Thoracic aorta (tissue), 2 donors: ENCODE measurements at regions not wholly inside any gene's neighbourhood (a gene's known extent, or its start where the extent isn't known, plus 50 kb on each side); places are given as distances from the start of the nearest gene placed in this dataset.
"Not testable (repeated sequence)": the region's sequence is repeated elsewhere in the genome, so short reads cannot be mapped to it uniquely, and the experiment has no call there.

ENCODE experiments used
- ATAC-seq: fragments of 150-250 bp; one replicate; pipeline ENCODE4 v1.8.0; 2017; ENCODE audit warnings: low read depth; ENCODE audit not compliant: insufficient number of reproducible peaks, low FRiP score
- DNase-seq: peaks from one replicate; pipeline ENCODE4 v3.0.0-alpha.2; 2020; ENCODE audit warnings: low spot score
- H3K27ac ChIP-seq, 2 donors: fragments of 200-600 bp; sonication (generic); 1 replicate in 1 of 2; 2 replicates in 1 of 2; pipeline ENCODE4 v1.5.1; 2016; ENCODE audit warnings: mild to moderate bottlenecking in 2 of 2, moderate library complexity in 2 of 2
- H3K27me3 ChIP-seq: fragments of 200-600 bp; sonication (generic); replicated peaks from 2 replicates; pipeline ENCODE4 v1.6.0; 2016; ENCODE audit warnings: mild to moderate bottlenecking; ENCODE audit not compliant: insufficient read depth
- H3K36me3 ChIP-seq: fragments of 200-600 bp; sonication (generic); one replicate; pipeline ENCODE4 v1.5.1; 2016
- H3K4me1 ChIP-seq, 2 donors: fragments of 200-600 bp; sonication (generic); 1 replicate in 1 of 2; 2 replicates in 1 of 2; pipeline versions ENCODE4 v1.5.1 to v1.6.0; 2016; ENCODE audit warnings: low read depth in 2 of 2, mild to moderate bottlenecking in 1 of 2; ENCODE audit not compliant: control insufficient read depth in 1 of 2
- H3K4me3 ChIP-seq: fragments of 200-600 bp; sonication (generic); 2 replicates; pipeline ENCODE4 v1.5.1; 2016; ENCODE audit warnings: mild to moderate bottlenecking
- H3K9me3 ChIP-seq: fragments of 200-600 bp; sonication (generic); 2 replicates; pipeline ENCODE4 v1.5.1; 2016
- TF ChIP-seq, protein P1 (sequence below): fragments of 200-600 bp; sonication (generic); IDR thresholded peaks from one replicate; pipeline ENCODE4 v1.5.1; 2019; ENCODE audit warnings: antibody characterized with exemption

DNA sequence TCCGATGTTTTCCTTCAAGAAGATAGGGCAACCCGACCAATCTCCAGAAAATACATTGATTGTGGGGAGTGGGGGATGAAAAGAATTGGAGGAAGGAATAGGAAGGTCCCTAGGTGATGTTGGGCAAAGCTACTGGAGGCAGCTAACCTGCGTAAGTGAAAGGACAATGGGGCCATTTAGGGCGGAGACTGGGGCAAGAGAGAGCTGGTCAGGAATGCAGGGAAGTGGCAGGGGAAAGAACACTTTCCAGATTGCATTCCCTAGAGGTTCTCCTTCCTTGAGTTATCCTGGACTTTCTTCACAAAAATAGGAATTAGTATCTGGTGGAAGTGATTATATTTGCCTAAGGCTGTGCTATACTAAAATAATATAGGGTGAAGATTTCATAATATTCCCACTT lies 151.8 kb upstream of the HMGA2 start:
- no peaks in the 10 kb centered on the region for H3K36me3 ChIP-seq
- DNase-seq = no peak
- TF ChIP-seq, protein P1, sequence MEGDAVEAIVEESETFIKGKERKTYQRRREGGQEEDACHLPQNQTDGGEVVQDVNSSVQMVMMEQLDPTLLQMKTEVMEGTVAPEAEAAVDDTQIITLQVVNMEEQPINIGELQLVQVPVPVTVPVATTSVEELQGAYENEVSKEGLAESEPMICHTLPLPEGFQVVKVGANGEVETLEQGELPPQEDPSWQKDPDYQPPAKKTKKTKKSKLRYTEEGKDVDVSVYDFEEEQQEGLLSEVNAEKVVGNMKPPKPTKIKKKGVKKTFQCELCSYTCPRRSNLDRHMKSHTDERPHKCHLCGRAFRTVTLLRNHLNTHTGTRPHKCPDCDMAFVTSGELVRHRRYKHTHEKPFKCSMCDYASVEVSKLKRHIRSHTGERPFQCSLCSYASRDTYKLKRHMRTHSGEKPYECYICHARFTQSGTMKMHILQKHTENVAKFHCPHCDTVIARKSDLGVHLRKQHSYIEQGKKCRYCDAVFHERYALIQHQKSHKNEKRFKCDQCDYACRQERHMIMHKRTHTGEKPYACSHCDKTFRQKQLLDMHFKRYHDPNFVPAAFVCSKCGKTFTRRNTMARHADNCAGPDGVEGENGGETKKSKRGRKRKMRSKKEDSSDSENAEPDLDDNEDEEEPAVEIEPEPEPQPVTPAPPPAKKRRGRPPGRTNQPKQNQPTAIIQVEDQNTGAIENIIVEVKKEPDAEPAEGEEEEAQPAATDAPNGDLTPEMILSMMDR = no peak
- no peak overlapping the region for H3K4me3 ChIP-seq
- H3K9me3 ChIP-seq = no peaks in the 10 kb centered on the region
- H3K4me1 ChIP-seq = no peaks in the 10 kb centered on the region
- H3K27me3 ChIP-seq = no peaks in the 10 kb centered on the region
- no peak overlapping the region for H3K27ac ChIP-seq
- ATAC-seq = no peak

DNA sequence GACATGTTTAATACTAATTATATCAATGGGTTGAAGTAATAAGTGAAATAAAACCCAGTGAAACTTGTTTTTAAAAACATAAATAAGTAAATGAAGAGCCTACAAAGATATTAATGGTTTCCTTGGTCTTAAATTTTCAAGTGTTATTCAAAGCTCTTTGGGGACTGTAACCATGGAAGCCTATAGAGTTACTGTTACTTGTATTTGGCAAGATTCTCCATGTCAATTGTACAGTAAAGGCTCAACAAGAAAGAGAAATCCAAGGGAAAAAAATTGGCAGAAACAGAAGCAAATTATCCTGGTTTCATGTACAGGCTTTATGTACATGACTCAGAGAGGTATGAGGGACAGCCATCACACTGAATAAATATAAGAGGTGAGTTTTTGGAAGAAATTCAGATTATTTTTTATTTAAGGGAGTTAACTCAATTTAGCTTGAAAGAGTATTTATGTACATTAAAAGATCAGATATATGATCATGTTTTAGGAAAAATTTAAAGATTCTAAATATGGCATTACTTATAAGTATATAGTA lies 151.1 kb upstream of the HMGA2 start:
- DNase-seq (no peak), ATAC-seq (no peak)
- TF ChIP-seq, protein P1 = no peak

DNA sequence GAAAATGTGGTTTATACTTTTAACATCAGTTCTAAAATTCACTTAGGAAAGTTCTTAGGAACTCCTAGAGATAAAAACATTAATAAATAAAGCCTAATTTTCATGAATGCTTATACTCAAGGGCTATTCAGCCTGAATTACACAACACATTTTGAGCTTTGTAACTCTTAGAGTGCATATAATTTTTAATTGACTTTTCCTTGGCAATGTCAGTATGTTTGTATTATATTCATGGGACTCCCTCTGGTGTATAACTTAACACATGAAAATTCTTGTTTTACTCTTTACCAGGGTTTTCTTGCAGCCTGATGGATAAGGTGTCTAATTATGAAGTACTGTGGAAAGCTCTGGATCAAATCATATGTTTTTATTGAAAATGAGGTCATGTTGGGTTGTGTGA lies 150.6 kb upstream of the HMGA2 start:
- no peak for ATAC-seq
- H3K4me1 ChIP-seq = no peaks in the 10 kb centered on the region
- no peak overlapping the region for H3K27ac ChIP-seq
- TF ChIP-seq, protein P1 = no peak
- DNase-seq = no peak
- H3K4me3 ChIP-seq = no peak overlapping the region
- H3K27me3 ChIP-seq = no peaks in the 10 kb centered on the region
- H3K9me3 ChIP-seq = no peaks in the 10 kb centered on the region
- no peaks in the 10 kb centered on the region for H3K36me3 ChIP-seq

More for the DNA sequence above, 151.1 kb upstream of the HMGA2 start:
- H3K27me3 ChIP-seq = no peaks in the 10 kb centered on the region
- no peaks in the 10 kb centered on the region for H3K4me1 ChIP-seq
- H3K36me3 ChIP-seq = no peaks in the 10 kb centered on the region
- no peak overlapping the region for H3K27ac ChIP-seq
- no peaks in the 10 kb centered on the region for H3K9me3 ChIP-seq
- H3K4me3 ChIP-seq = no peak overlapping the region

DNA sequence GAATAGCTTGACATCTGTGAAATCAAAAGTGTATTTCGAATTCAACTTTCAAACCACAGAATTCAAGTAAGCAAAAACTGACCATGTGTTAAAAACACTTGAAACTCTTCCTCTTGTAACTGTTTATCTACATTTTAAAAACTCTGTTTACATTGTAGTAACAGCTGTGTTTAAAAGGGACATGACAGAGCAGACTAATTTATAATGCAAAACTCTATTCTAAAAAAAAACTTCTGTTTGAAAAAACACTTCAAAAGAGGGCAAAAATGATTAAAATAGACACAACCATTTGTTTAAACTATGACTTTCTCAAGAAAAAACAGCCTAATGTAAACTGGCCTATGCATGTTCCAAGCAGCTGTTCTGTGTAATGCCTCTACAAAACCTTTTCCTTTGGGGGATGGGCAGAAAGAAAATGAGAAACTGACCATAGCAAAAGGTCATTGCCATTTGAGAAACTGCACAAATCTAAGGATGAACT lies 149.1 kb upstream of the HMGA2 start:
- H3K27me3 ChIP-seq = no peaks in the 10 kb centered on the region
- H3K27ac ChIP-seq = no peak overlapping the region
- H3K9me3 ChIP-seq = no peaks in the 10 kb centered on the region
- H3K4me1 ChIP-seq = no peaks in the 10 kb centered on the region
- H3K4me3 ChIP-seq = no peak overlapping the region
- H3K36me3 ChIP-seq = no peaks in the 10 kb centered on the region
- ATAC-seq = no peak
- no peak for DNase-seq
- TF ChIP-seq, protein P1 = no peak

DNA sequence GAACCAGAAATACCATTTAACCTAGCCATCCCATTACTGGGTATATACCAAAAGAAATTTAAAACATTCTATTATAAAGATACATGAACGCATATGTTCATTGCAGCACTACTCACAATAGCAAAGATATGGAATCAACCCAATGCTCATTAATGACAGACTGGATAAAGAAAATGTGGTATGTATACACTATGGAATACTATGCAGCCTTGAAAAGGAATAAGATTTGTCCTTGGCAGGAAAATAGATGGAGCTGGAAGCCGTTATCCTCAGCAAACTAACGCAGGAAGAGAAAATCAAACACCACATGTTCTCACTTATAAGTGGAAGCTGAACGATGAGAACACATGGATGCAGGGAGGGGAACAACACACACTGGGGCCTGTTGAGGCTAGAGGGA lies 146.1 kb upstream of the HMGA2 start:
- not testable (repeated sequence) for ATAC-seq

DNA sequence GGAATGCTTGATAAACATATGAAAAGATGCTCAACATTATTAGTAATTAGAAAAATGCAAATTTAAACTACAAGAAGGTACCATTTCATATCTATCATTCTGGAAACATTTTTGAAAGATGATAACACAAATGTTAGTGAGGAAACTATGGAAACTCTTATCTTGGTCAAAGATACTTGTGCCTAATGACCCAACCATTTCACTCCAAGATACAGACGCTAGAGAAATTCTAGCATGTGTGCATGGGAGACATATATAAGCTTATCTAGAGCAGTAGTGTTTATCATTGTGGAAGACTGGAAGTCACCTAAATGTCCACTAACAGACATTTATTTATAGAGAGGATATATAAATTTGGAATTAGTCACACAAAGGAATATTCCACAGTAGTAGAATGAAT lies 143.1 kb upstream of the HMGA2 start:
- Histone ChIP-seq H3K4me1 (no peaks in the 10 kb centered on the region), H3K4me3 (no peak overlapping the region), H3K9me3 (no peaks in the 10 kb centered on the region), H3K27ac (no peak overlapping the region), H3K36me3 (no peaks in the 10 kb centered on the region), H3K27me3 (no peaks in the 10 kb centered on the region)
- ATAC-seq = no peak
- TF ChIP-seq, protein P1 = no peak
- no peak for DNase-seq

More for the DNA sequence above, 146.1 kb upstream of the HMGA2 start:
- H3K36me3 ChIP-seq, H3K27me3 ChIP-seq, DNase-seq, H3K4me3 ChIP-seq, H3K9me3 ChIP-seq, H3K4me1 ChIP-seq, H3K27ac ChIP-seq: not testable (repeated sequence)
